Activated CD4-positive, CD25-positive, alpha-beta regulatory T cell (primary cell): ENCODE measurements at regions not wholly inside any gene's neighbourhood (a gene's known extent, or its start where the extent isn't known, plus 50 kb on each side); places are given as distances from the start of the nearest gene placed in this dataset.

Experiments
- DNase-seq, 4 experiments: peaks; one replicate each; lab custom pipeline; 2025; lab: John Stamatoyannopoulos, UW

GRCh38 chr1:208844158-208844557 lies 600.0 kb upstream of the PLXNA2 start:
- no peak for DNase-seq

- no peak for DNase-seq
These were observed 604.7 kb upstream of the PLXNA2 start for GRCh38 chr1:208848854-208849253.

- no peak for DNase-seq
These were observed 606.3 kb upstream of the PLXNA2 start for GRCh38 chr1:208850442-208850841.

- no peak for DNase-seq
These were observed 607.2 kb upstream of the PLXNA2 start for GRCh38 chr1:208851366-208851765.

GRCh38 chr1:208852911-208853310 lies 608.7 kb upstream of the PLXNA2 start:
- no peak for DNase-seq

- no peak for DNase-seq
These were observed 611.2 kb upstream of the PLXNA2 start for GRCh38 chr1:208855403-208855802.

GRCh38 chr1:208857465-208857864 lies 613.3 kb upstream of the PLXNA2 start:
- DNase-seq: no peak

GRCh38 chr1:208858738-208859137 lies 614.6 kb upstream of the PLXNA2 start:
- no peak for DNase-seq

- DNase-seq: no peak
These were observed 620.3 kb upstream of the PLXNA2 start for GRCh38 chr1:208864366-208864965.

GRCh38 chr1:208866386-208866955 lies 622.3 kb upstream of the PLXNA2 start:
- DNase-seq: no peak

- DNase-seq: no peak
These were observed 624.4 kb upstream of the PLXNA2 start for GRCh38 chr1:208868554-208868953.

GRCh38 chr1:208874915-208875314 lies 630.7 kb upstream of the PLXNA2 start:
- DNase-seq: no peak

GRCh38 chr1:208879022-208879421 lies 634.8 kb upstream of the PLXNA2 start:
- DNase-seq: no peak

GRCh38 chr1:208880433-208881100 lies 636.4 kb upstream of the PLXNA2 start:
- no peak for DNase-seq

- DNase-seq: no peak
These were observed 640.9 kb upstream of the PLXNA2 start for GRCh38 chr1:208885060-208885459.

- no peak for DNase-seq
These were observed 641.5 kb upstream of the PLXNA2 start for GRCh38 chr1:208885650-208886049.

- no peak for DNase-seq
These were observed 644.2 kb upstream of the PLXNA2 start for GRCh38 chr1:208888376-208888775.

GRCh38 chr1:208892147-208892546 lies 648.0 kb upstream of the PLXNA2 start:
- DNase-seq: no peak

GRCh38 chr1:208893251-208893650 lies 649.1 kb upstream of the PLXNA2 start:
- DNase-seq: no peak

- no peak for DNase-seq
These were observed 651.0 kb upstream of the PLXNA2 start for GRCh38 chr1:208895181-208895580.

- DNase-seq: no peak
These were observed 651.6 kb upstream of the PLXNA2 start for GRCh38 chr1:208895820-208896219.

- no peak for DNase-seq
These were observed 652.6 kb upstream of the PLXNA2 start for GRCh38 chr1:208896768-208897167.

GRCh38 chr1:208899438-208899837 lies 655.3 kb upstream of the PLXNA2 start:
- DNase-seq: no peak
